ENCODE measurements at regions not wholly inside any gene's neighbourhood (a gene's known extent, or its start where the extent isn't known, plus 50 kb on each side); places are given as distances from the start of the nearest gene placed in this dataset.

DNA sequence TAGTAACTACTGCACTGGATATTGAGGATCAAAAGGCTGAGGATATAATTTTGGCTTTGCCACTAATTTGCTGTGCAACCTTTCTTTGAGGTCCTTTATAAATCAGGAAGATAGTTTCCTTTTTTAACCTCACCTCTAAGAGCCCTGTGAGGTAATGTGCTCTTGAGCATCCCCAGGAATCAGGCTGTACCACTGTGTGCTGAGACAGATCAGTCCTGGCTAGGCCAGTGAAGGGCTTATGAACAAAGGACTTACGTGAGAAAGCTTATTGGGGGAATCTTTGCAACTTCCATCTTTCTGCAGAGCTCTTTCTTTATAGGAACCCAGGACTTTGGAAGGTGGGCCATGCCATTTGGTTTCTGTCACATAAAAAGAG lies 188.9 kb downstream of the SIPA1L2 start:
- Histone ChIP-seq H3K27me3 (ENCODE audit: low read length) (no peaks in the 10 kb centered on the region), H3K9me2 (replicated peaks; ENCODE audit: insufficient read depth, low read length) (no peaks in the 10 kb centered on the region), H3K9me3 (ENCODE audit: low read length) (no peaks in the 10 kb centered on the region), H4K20me1 (ENCODE audit: insufficient read depth, low read depth, low read length) (no peaks in the 10 kb centered on the region), H3K4me2 (ENCODE audit: low read depth, low read length, poor library complexity, severe bottlenecking) (no peak overlapping the region), H3K79me2 (ENCODE audit: low read length) (no peaks in the 10 kb centered on the region), H2AFZ (ENCODE audit: low read length) (no peak overlapping the region), H3K4me3 (ENCODE audit: low read length) (no peak overlapping the region), H3K4me1 (ENCODE audit: low read length) (no peaks in the 10 kb centered on the region), H3K27ac (ENCODE audit: low read length) (no peak overlapping the region), H3K9ac (ENCODE audit: low read length) (no peak overlapping the region), H3K36me3 (ENCODE audit: insufficient read depth, low read length) (no peaks in the 10 kb centered on the region)
- DNase-seq = no peak

DNA sequence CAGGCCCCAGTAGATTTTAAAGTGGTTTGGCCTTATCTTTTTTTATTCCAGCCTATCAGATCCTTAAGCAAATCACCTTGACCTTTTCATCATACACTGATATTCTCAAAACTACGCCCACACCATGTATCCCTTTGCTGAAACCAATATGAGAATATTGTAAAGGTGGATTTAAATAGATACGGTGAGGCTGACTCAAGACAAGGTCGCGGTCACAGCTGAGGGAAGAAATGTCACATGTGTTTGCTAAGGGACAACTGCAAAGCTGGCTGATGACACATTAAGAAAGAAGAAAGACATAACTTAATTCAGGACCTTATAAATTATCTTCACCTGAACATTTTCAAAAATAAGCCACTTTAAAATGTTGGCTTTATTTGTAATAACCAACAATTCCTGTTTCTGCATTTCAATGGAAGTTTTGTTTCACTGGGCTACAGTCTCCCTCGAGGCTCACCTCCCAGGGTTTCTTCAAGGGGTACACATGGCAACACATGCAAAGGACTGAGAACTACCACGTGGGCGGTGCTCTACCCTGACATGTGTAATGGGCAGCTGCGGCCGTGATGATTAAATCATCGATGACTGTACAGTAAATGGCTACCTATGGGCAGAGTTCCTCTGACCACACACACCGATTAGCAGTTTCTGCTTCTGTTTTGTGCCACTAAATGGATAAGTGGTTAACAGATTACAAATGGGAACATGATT lies 189.5 kb downstream of the SIPA1L2 start:
- no peak overlapping the region for H3K4me3 ChIP-seq (ENCODE audit: low read length)
- H3K27ac ChIP-seq (ENCODE audit: low read length) = no peak overlapping the region
- H3K36me3 ChIP-seq (ENCODE audit: insufficient read depth, low read length) = no peaks in the 10 kb centered on the region
- no peak overlapping the region for H2AFZ ChIP-seq (ENCODE audit: low read length)
- H3K4me1 ChIP-seq (ENCODE audit: low read length) = no peaks in the 10 kb centered on the region
- H3K9ac ChIP-seq (ENCODE audit: low read length) = no peak overlapping the region
- H3K9me2 ChIP-seq (replicated peaks; ENCODE audit: insufficient read depth, low read length) = no peaks in the 10 kb centered on the region
- no peak overlapping the region for H3K4me2 ChIP-seq (ENCODE audit: low read depth, low read length, poor library complexity, severe bottlenecking)
- no peaks in the 10 kb centered on the region for H3K79me2 ChIP-seq (ENCODE audit: low read length)
- no peaks in the 10 kb centered on the region for H3K9me3 ChIP-seq (ENCODE audit: low read length)
- DNase-seq = no peak
- no peaks in the 10 kb centered on the region for H4K20me1 ChIP-seq (ENCODE audit: insufficient read depth, low read depth, low read length)
- no peaks in the 10 kb centered on the region for H3K27me3 ChIP-seq (ENCODE audit: low read length)

- no peaks in the 10 kb centered on the region for H3K36me3 ChIP-seq (ENCODE audit: insufficient read depth, low read length)
- no peaks in the 10 kb centered on the region for H3K4me1 ChIP-seq (ENCODE audit: low read length)
- H3K79me2 ChIP-seq (ENCODE audit: low read length) = no peaks in the 10 kb centered on the region
- no peaks in the 10 kb centered on the region for H3K9me2 ChIP-seq (replicated peaks; ENCODE audit: insufficient read depth, low read length)
- H3K27me3 ChIP-seq (ENCODE audit: low read length) = no peaks in the 10 kb centered on the region
- H3K9ac ChIP-seq (ENCODE audit: low read length) = no peak overlapping the region
- no peaks in the 10 kb centered on the region for H3K9me3 ChIP-seq (ENCODE audit: low read length)
- no peak overlapping the region for H3K4me3 ChIP-seq (ENCODE audit: low read length)
- DNase-seq = no peak
- no peak overlapping the region for H3K4me2 ChIP-seq (ENCODE audit: low read depth, low read length, poor library complexity, severe bottlenecking)
- no peak overlapping the region for H2AFZ ChIP-seq (ENCODE audit: low read length)
- H3K27ac ChIP-seq (ENCODE audit: low read length) = no peak overlapping the region
- H4K20me1 ChIP-seq (ENCODE audit: insufficient read depth, low read depth, low read length) = no peaks in the 10 kb centered on the region
Observed at GRCh38 chr1:232439011-232439410, 190.9 kb downstream of the SIPA1L2 start.

- H3K9me3 ChIP-seq (ENCODE audit: low read length) = no peaks in the 10 kb centered on the region
- no peak overlapping the region for H3K27ac ChIP-seq (ENCODE audit: low read length)
- H3K79me2 ChIP-seq (ENCODE audit: low read length) = no peaks in the 10 kb centered on the region
- H2AFZ ChIP-seq (ENCODE audit: low read length) = no peak overlapping the region
- H3K4me2 ChIP-seq (ENCODE audit: low read depth, low read length, poor library complexity, severe bottlenecking) = no peak overlapping the region
- H3K27me3 ChIP-seq (ENCODE audit: low read length) = no peaks in the 10 kb centered on the region
- no peaks in the 10 kb centered on the region for H3K4me1 ChIP-seq (ENCODE audit: low read length)
- no peaks in the 10 kb centered on the region for H4K20me1 ChIP-seq (ENCODE audit: insufficient read depth, low read depth, low read length)
- H3K4me3 ChIP-seq (ENCODE audit: low read length) = no peak overlapping the region
- no peak overlapping the region for H3K9ac ChIP-seq (ENCODE audit: low read length)
- H3K9me2 ChIP-seq (replicated peaks; ENCODE audit: insufficient read depth, low read length) = no peaks in the 10 kb centered on the region
- no peaks in the 10 kb centered on the region for H3K36me3 ChIP-seq (ENCODE audit: insufficient read depth, low read length)
- no peak for DNase-seq
Observed at GRCh38 chr1:232438476-232438875, 191.5 kb downstream of the SIPA1L2 start.

DNA sequence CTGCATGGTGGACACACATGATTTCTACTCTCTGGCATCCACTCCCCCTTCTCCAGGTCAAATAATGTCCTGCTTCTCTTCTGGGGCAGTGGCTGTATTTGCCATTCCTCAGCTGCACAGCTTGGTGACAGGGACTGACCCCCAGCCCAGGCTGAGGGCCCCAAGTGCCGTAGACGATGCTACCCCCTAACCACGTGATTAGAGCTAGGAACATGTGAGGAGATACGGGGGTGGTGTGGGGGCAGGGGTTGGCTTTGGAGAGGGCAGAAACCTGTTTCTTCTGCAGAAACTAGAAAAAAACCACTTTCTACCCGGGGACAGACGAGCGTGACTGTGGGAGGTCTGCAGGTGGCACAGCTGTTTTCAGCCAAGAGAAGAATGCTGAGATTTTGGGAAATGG lies 192.4 kb downstream of the SIPA1L2 start:
- H3K79me2 ChIP-seq (ENCODE audit: low read length) = no peaks in the 10 kb centered on the region
- H3K9me2 ChIP-seq (replicated peaks; ENCODE audit: insufficient read depth, low read length) = no peaks in the 10 kb centered on the region
- DNase-seq = no peak
- H3K4me2 ChIP-seq (ENCODE audit: low read depth, low read length, poor library complexity, severe bottlenecking) = no peak overlapping the region
- H3K9ac ChIP-seq (ENCODE audit: low read length) = no peak overlapping the region
- no peaks in the 10 kb centered on the region for H3K9me3 ChIP-seq (ENCODE audit: low read length)
- H3K27me3 ChIP-seq (ENCODE audit: low read length) = no peaks in the 10 kb centered on the region
- no peak overlapping the region for H3K27ac ChIP-seq (ENCODE audit: low read length)
- no peaks in the 10 kb centered on the region for H4K20me1 ChIP-seq (ENCODE audit: insufficient read depth, low read depth, low read length)
- H3K36me3 ChIP-seq (ENCODE audit: insufficient read depth, low read length) = no peaks in the 10 kb centered on the region
- no peak overlapping the region for H3K4me3 ChIP-seq (ENCODE audit: low read length)
- H2AFZ ChIP-seq (ENCODE audit: low read length) = no peak overlapping the region
- H3K4me1 ChIP-seq (ENCODE audit: low read length) = no peaks in the 10 kb centered on the region

DNA sequence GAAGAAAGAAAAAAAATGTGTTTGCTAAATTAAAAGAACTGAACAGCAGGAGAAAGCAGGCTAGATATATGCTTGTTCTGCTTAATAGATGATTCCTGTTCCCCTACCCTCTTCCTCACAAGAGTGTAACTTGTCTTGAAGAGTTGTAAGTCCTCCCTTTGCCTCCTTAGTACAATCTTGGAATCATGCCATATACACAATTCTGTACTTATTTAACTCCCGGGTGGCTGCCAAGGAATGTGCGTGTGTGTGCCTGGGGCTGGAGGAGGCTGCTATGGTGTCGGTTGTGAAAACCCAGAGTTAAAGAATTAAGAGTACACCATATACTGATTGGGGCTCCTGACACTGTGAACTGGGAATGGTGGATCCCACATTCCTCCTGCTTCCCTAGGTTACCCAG lies 194.2 kb downstream of the SIPA1L2 start:
- no peak overlapping the region for H3K4me3 ChIP-seq (ENCODE audit: low read length)

DNA sequence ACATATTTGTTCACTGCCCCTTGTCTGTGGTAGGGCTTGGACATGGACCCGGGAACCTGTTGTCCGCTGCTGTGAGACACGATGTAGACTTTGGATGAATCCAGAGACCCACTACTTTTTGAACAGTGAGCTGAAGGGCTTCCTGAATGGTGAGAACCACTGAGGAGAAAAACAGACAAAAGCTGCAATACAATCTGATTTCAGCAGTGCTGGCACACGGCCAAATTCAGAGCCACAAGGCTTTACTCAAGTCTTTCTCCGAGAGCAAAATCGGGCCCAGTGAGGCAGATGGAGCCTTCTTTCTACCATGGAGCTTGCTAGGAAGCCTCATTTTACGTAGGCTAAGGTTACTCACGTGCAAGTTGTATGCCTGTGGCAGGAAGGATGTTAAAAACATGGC lies 197.6 kb downstream of the SIPA1L2 start:
- Histone ChIP-seq H4K20me1 (ENCODE audit: insufficient read depth, low read depth, low read length) (no peaks in the 10 kb centered on the region), H3K27me3 (ENCODE audit: low read length) (no peaks in the 10 kb centered on the region), H3K9me2 (replicated peaks; ENCODE audit: insufficient read depth, low read length) (no peaks in the 10 kb centered on the region), H3K36me3 (ENCODE audit: insufficient read depth, low read length) (no peaks in the 10 kb centered on the region), H3K4me2 (ENCODE audit: low read depth, low read length, poor library complexity, severe bottlenecking) (no peak overlapping the region), H3K9ac (ENCODE audit: low read length) (no peak overlapping the region), H3K27ac (ENCODE audit: low read length) (no peak overlapping the region), H3K4me1 (ENCODE audit: low read length) (no peaks in the 10 kb centered on the region), H3K9me3 (ENCODE audit: low read length) (no peaks in the 10 kb centered on the region), H2AFZ (ENCODE audit: low read length) (no peak overlapping the region), H3K79me2 (ENCODE audit: low read length) (no peaks in the 10 kb centered on the region), H3K4me3 (ENCODE audit: low read length) (no peak overlapping the region)
- no peak for DNase-seq

More for the DNA sequence above, 194.2 kb downstream of the SIPA1L2 start:
- Histone ChIP-seq H3K36me3 (ENCODE audit: insufficient read depth, low read length) (no peaks in the 10 kb centered on the region), H3K4me1 (ENCODE audit: low read length) (no peaks in the 10 kb centered on the region), H3K9me2 (replicated peaks; ENCODE audit: insufficient read depth, low read length) (no peaks in the 10 kb centered on the region), H3K27me3 (ENCODE audit: low read length) (no peaks in the 10 kb centered on the region), H3K9ac (ENCODE audit: low read length) (no peak overlapping the region), H3K79me2 (ENCODE audit: low read length) (no peaks in the 10 kb centered on the region), H3K4me2 (ENCODE audit: low read depth, low read length, poor library complexity, severe bottlenecking) (no peak overlapping the region), H3K9me3 (ENCODE audit: low read length) (no peaks in the 10 kb centered on the region), H3K27ac (ENCODE audit: low read length) (no peak overlapping the region), H2AFZ (ENCODE audit: low read length) (no peak overlapping the region), H4K20me1 (ENCODE audit: insufficient read depth, low read depth, low read length) (no peaks in the 10 kb centered on the region)
- no peak for DNase-seq

- H3K36me3 ChIP-seq (ENCODE audit: insufficient read depth, low read length) = no peaks in the 10 kb centered on the region
- no peak overlapping the region for H3K4me2 ChIP-seq (ENCODE audit: low read depth, low read length, poor library complexity, severe bottlenecking)
- no peaks in the 10 kb centered on the region for H4K20me1 ChIP-seq (ENCODE audit: insufficient read depth, low read depth, low read length)
- no peaks in the 10 kb centered on the region for H3K79me2 ChIP-seq (ENCODE audit: low read length)
- no peak overlapping the region for H3K9ac ChIP-seq (ENCODE audit: low read length)
- H3K27ac ChIP-seq (ENCODE audit: low read length) = no peak overlapping the region
- H3K27me3 ChIP-seq (ENCODE audit: low read length) = no peaks in the 10 kb centered on the region
- DNase-seq = no peak
- no peaks in the 10 kb centered on the region for H3K9me3 ChIP-seq (ENCODE audit: low read length)
- H3K9me2 ChIP-seq (replicated peaks; ENCODE audit: insufficient read depth, low read length) = no peaks in the 10 kb centered on the region
- no peak overlapping the region for H3K4me3 ChIP-seq (ENCODE audit: low read length)
- no peaks in the 10 kb centered on the region for H3K4me1 ChIP-seq (ENCODE audit: low read length)
- no peak overlapping the region for H2AFZ ChIP-seq (ENCODE audit: low read length)
Observed at GRCh38 chr1:232431748-232432147, 198.2 kb downstream of the SIPA1L2 start.

DNA sequence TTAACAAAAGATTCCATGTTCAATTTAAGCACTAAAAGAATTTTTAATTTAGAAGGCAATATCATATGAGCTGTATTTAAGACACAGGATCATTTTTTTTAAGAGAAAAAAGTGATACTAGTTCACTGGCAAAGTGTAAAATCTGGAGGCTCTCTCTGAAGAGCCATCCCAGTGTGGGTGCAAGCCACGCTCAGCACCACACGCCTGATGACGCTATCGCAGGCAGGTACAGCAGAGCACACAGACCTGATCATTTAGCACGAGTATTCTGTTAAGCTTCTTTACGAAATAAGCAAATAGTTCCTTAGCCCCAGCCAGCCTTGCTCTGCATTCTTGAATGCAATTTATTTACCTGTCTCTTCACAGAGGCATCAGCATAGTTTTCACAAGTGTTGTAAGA lies 198.6 kb downstream of the SIPA1L2 start:
- no peaks in the 10 kb centered on the region for H4K20me1 ChIP-seq (ENCODE audit: insufficient read depth, low read depth, low read length)

More for the DNA sequence above, 198.6 kb downstream of the SIPA1L2 start:
- Histone ChIP-seq H3K36me3 (ENCODE audit: insufficient read depth, low read length) (no peaks in the 10 kb centered on the region), H3K4me2 (ENCODE audit: low read depth, low read length, poor library complexity, severe bottlenecking) (no peak overlapping the region), H3K9ac (ENCODE audit: low read length) (no peak overlapping the region), H3K4me1 (ENCODE audit: low read length) (no peaks in the 10 kb centered on the region), H3K9me2 (replicated peaks; ENCODE audit: insufficient read depth, low read length) (no peaks in the 10 kb centered on the region), H3K27me3 (ENCODE audit: low read length) (no peaks in the 10 kb centered on the region), H3K27ac (ENCODE audit: low read length) (no peak overlapping the region), H2AFZ (ENCODE audit: low read length) (no peak overlapping the region), H3K9me3 (ENCODE audit: low read length) (no peaks in the 10 kb centered on the region), H3K79me2 (ENCODE audit: low read length) (no peaks in the 10 kb centered on the region), H3K4me3 (ENCODE audit: low read length) (no peak overlapping the region)
- DNase-seq = no peak
